Prostate gland (tissue), 2 donors: ENCODE measurements at regions not wholly inside any gene's neighbourhood (a gene's known extent, or its start where the extent isn't known, plus 50 kb on each side); places are given as distances from the start of the nearest gene placed in this dataset.

Source experiments
- DNase-seq: peaks from one replicate; pipeline ENCODE4 v3.0.0-alpha.2; 2019; ENCODE audit warnings: low spot score
- H3K27ac ChIP-seq, 2 donors: fragments of 200-600 bp; sonication (generic); 2 replicates each; pipeline ENCODE4 v1.5.1; 2017 to 2019
- H3K27me3 ChIP-seq: fragments of 200-600 bp; sonication (generic); replicated peaks from 2 replicates; pipeline ENCODE4 v1.5.1; 2019; ENCODE audit not compliant: insufficient read depth
- H3K36me3 ChIP-seq, 2 donors: fragments of 200-600 bp; sonication (generic); 1 replicate in 1 of 2; 2 replicates in 1 of 2; pipeline versions ENCODE4 v1.5.1 to v1.8.1; 2017 to 2019
- H3K4me1 ChIP-seq: fragments of 200-600 bp; sonication (generic); replicated peaks from 2 replicates; pipeline ENCODE4 v1.5.1; 2019
- H3K4me3 ChIP-seq, 2 donors: fragments of 200-600 bp; sonication (generic); 2 replicates each; pipeline ENCODE4 v1.5.1; 2017 to 2019
- H3K9me3 ChIP-seq: fragments of 200-600 bp; sonication (generic); 2 replicates; pipeline ENCODE4 v1.5.1; 2017
- CTCF ChIP-seq, 4 experiments: fragments of 200-600 bp in 2 of 4; fragments of 450-650 bp in 2 of 4; sonication (generic) in 2 of 4; IDR thresholded peaks; 1 replicate in 3 of 4; 2 replicates in 1 of 4; pipeline ENCODE4 v1.5.1; 2016 to 2019; ENCODE audit warnings: antibody characterized with exemption in 4 of 4, mild to moderate bottlenecking in 2 of 4, moderate library complexity in 2 of 4
- POLR2A ChIP-seq: fragments of 450-650 bp; IDR thresholded peaks from one replicate; pipeline ENCODE4 v1.6.1; 2016; ENCODE audit warnings: antibody characterized with exemption, mild to moderate bottlenecking
- POLR2AphosphoS5 ChIP-seq: sonication (generic); formaldehyde crosslinking; IDR thresholded peaks from one replicate; pipeline ENCODE4 v1.6.1; 2017; ENCODE audit warnings: antibody characterized with exemption
- WGBS: methylation state at CpG from one replicate; pipeline ENCODE4 v1.1.5; 2018; 5-methylcytosine and 5-hydroxymethylcytosine counted together
- intact Hi-C: fragments of 100-400 bp; cut with DNase I; formaldehyde crosslinking; loops from one replicate; pipeline ENCODE4 v1.14.2; 2022

- Histone ChIP-seq H3K4me3 (no peak overlapping the region), H3K27me3 (no peaks in the 10 kb centered on the region), H3K4me1 (no peaks in the 10 kb centered on the region), H3K27ac (no peak overlapping the region), H3K36me3 (no peaks in the 10 kb centered on the region), H3K9me3 (no peaks in the 10 kb centered on the region)
- TF ChIP-seq POLR2AphosphoS5 (no peak), POLR2A (no peak), CTCF (IDR thresholded peaks at IDR 0.05) (no peak)
- intact Hi-C loops = no loop called here
- 57% methylated on average over 3 of the region's 3 CpGs for WGBS
- DNase-seq = no peak
Measured at GRCh38 chrX:16278927-16279326, 111.6 kb downstream of the MAGEB17 start.

GRCh38 chrX:16282209-16282608 is 114.9 kb downstream of the MAGEB17 start:
- Histone ChIP-seq H3K4me1 (no peaks in the 10 kb centered on the region), H3K27me3 (no peaks in the 10 kb centered on the region), H3K9me3 (no peaks in the 10 kb centered on the region), H3K4me3 (no peak overlapping the region), H3K36me3 (no peaks in the 10 kb centered on the region), H3K27ac (no peak overlapping the region)
- intact Hi-C loops = no loop called here
- TF ChIP-seq POLR2AphosphoS5 = no peak
- no peak for TF ChIP-seq CTCF (IDR thresholded peaks at IDR 0.05)
- TF ChIP-seq POLR2A = no peak
- WGBS = 93% methylated on average over 2 of the region's 2 CpGs
- DNase-seq = no peak

- Histone ChIP-seq H3K27me3 (no peaks in the 10 kb centered on the region), H3K4me3 (no peak overlapping the region), H3K4me1 (no peaks in the 10 kb centered on the region), H3K27ac (no peak overlapping the region), H3K36me3 (no peaks in the 10 kb centered on the region), H3K9me3 (no peaks in the 10 kb centered on the region)
- DNase-seq = no peak
- intact Hi-C loops = no loop called here
- TF ChIP-seq CTCF (IDR thresholded peaks at IDR 0.05) = no peak
- TF ChIP-seq POLR2AphosphoS5 = no peak
- no peak for TF ChIP-seq POLR2A
Measured at GRCh38 chrX:16284842-16285241, 117.6 kb downstream of the MAGEB17 start.

- Histone ChIP-seq H3K27me3 (no peaks in the 10 kb centered on the region), H3K4me1 (no peaks in the 10 kb centered on the region), H3K36me3 (no peaks in the 10 kb centered on the region), H3K9me3 (no peaks in the 10 kb centered on the region), H3K4me3 (no peak overlapping the region), H3K27ac (no peak overlapping the region)
- no peak for DNase-seq
- intact Hi-C loops = no loop called here
- WGBS = 97% methylated on average over 1 of the region's 1 CpG
- no peak for TF ChIP-seq CTCF (IDR thresholded peaks at IDR 0.05)
- TF ChIP-seq POLR2A = no peak
- no peak for TF ChIP-seq POLR2AphosphoS5
Measured at GRCh38 chrX:16290997-16291396, 123.7 kb downstream of the MAGEB17 start.

- H3K9me3 ChIP-seq = no peaks in the 10 kb centered on the region
- intact Hi-C loops = no loop called here
- DNase-seq = no peak
- WGBS = 66% methylated on average over 2 of the region's 2 CpGs
- TF ChIP-seq POLR2AphosphoS5 (no peak), POLR2A (no peak), CTCF (IDR thresholded peaks at IDR 0.05) (no peak)
- H3K36me3 ChIP-seq = no peaks in the 10 kb centered on the region
- no peaks in the 10 kb centered on the region for H3K27me3 ChIP-seq
- no peak overlapping the region for H3K4me3 ChIP-seq
- H3K27ac ChIP-seq = no peak overlapping the region
- H3K4me1 ChIP-seq = no peaks in the 10 kb centered on the region
Measured at GRCh38 chrX:16300831-16301230, 133.6 kb downstream of the MAGEB17 start.
